Memory B cell (primary cell): ENCODE measurements at regions not wholly inside any gene's neighbourhood (a gene's known extent, or its start where the extent isn't known, plus 50 kb on each side); places are given as distances from the start of the nearest gene placed in this dataset.

Experiments used
- ATAC-seq: fragments of 150-1000 bp; cut with Tn5 transposase; 2 replicates; pipeline ENCODE4 v1.10.0; 2021; ENCODE audit warnings: low read depth, mild to moderate bottlenecking, moderate library complexity
- DNase-seq, 2 donors: peaks; one replicate each; pipeline ENCODE4 v3.0.0; 2022; ENCODE audit warnings: low spot score in 2 of 2
- H3K27ac Mint-ChIP-seq: one replicate; pipeline ENCODE4 v1.8.0; 2022; ENCODE audit warnings: mild to moderate bottlenecking, moderate library complexity, mixed read lengths
- H3K27me3 Mint-ChIP-seq: one replicate; pipeline ENCODE4 v1.8.0; 2022; ENCODE audit warnings: mixed read lengths
- H3K36me3 Mint-ChIP-seq: one replicate; pipeline ENCODE4 v1.8.0; 2022; ENCODE audit warnings: mild to moderate bottlenecking, mixed read lengths
- H3K4me1 Mint-ChIP-seq: one replicate; pipeline ENCODE4 v1.8.0; 2022; ENCODE audit warnings: mixed read lengths
- H3K4me3 Mint-ChIP-seq: one replicate; pipeline ENCODE4 v1.8.0; 2022; ENCODE audit warnings: mild to moderate bottlenecking, moderate library complexity, mixed read lengths
- H3K9me3 Mint-ChIP-seq: one replicate; pipeline ENCODE4 v1.8.0; 2022; ENCODE audit warnings: mixed read lengths

- Mint-ChIP-seq H3K9me3 (no peaks in the 10 kb centered on the region), H3K36me3 (no peaks in the 10 kb centered on the region), H3K4me3 (no peak overlapping the region), H3K27ac (no peak overlapping the region), H3K27me3 (peaks cover 29% of the 10 kb centered on the region), H3K4me1 (no peaks in the 10 kb centered on the region)
- DNase-seq, result no peak
- ATAC-seq, result no peak
Measured at GRCh38 chr7:155398944-155399343, 59.0 kb upstream of the EN2 start.

- H3K36me3 Mint-ChIP-seq, result no peaks in the 10 kb centered on the region
- H3K4me1 Mint-ChIP-seq, result no peaks in the 10 kb centered on the region
- ATAC-seq (no peak), DNase-seq (no peak)
- peaks cover 26% of the 10 kb centered on the region for H3K27me3 Mint-ChIP-seq
- H3K27ac Mint-ChIP-seq, result no peak overlapping the region
- no peak overlapping the region for H3K4me3 Mint-ChIP-seq
- no peaks in the 10 kb centered on the region for H3K9me3 Mint-ChIP-seq
Measured at GRCh38 chr7:155399577-155399976, 58.4 kb upstream of the EN2 start.

- no peak for ATAC-seq
- peaks cover 25% of the 10 kb centered on the region for H3K27me3 Mint-ChIP-seq
- no peak overlapping the region for H3K4me3 Mint-ChIP-seq
- H3K36me3 Mint-ChIP-seq, result no peaks in the 10 kb centered on the region
- no peak for DNase-seq
- H3K9me3 Mint-ChIP-seq, result no peaks in the 10 kb centered on the region
- no peak overlapping the region for H3K27ac Mint-ChIP-seq
- no peaks in the 10 kb centered on the region for H3K4me1 Mint-ChIP-seq
Measured at GRCh38 chr7:155401231-155401630, 56.7 kb upstream of the EN2 start.

- H3K9me3 Mint-ChIP-seq, result no peaks in the 10 kb centered on the region
- no peak overlapping the region for H3K4me3 Mint-ChIP-seq
- DNase-seq (no peak), ATAC-seq (no peak)
- peaks cover 29% of the 10 kb centered on the region for H3K27me3 Mint-ChIP-seq
- H3K36me3 Mint-ChIP-seq, result no peaks in the 10 kb centered on the region
- H3K27ac Mint-ChIP-seq, result no peak overlapping the region
- H3K4me1 Mint-ChIP-seq, result no peaks in the 10 kb centered on the region
Measured at GRCh38 chr7:155401884-155402283, 56.0 kb upstream of the EN2 start.

- ATAC-seq (no peak), DNase-seq (no peak)
- H3K9me3 Mint-ChIP-seq, result no peaks in the 10 kb centered on the region
- no peaks in the 10 kb centered on the region for H3K36me3 Mint-ChIP-seq
- no peak overlapping the region for H3K27ac Mint-ChIP-seq
- no peaks in the 10 kb centered on the region for H3K4me1 Mint-ChIP-seq
- no peak overlapping the region for H3K4me3 Mint-ChIP-seq
- peaks cover 31% of the 10 kb centered on the region for H3K27me3 Mint-ChIP-seq
Measured at GRCh38 chr7:155402941-155403340, 55.0 kb upstream of the EN2 start.

GRCh38 chr7:155404976-155405375 lies 53.0 kb upstream of the EN2 start:
- no peak for DNase-seq
- no peak for ATAC-seq
- Mint-ChIP-seq H3K27me3 (peaks cover 33% of the 10 kb centered on the region), H3K4me1 (peaks cover 3% of the 10 kb centered on the region), H3K9me3 (no peaks in the 10 kb centered on the region), H3K4me3 (no peak overlapping the region), H3K36me3 (no peaks in the 10 kb centered on the region), H3K27ac (no peak overlapping the region)

GRCh38 chr7:155405399-155406318 lies 52.3 kb upstream of the EN2 start:
- H3K27me3 Mint-ChIP-seq, result peaks cover 30% of the 10 kb centered on the region
- no peak overlapping the region for H3K27ac Mint-ChIP-seq
- no peak overlapping the region for H3K4me3 Mint-ChIP-seq
- H3K9me3 Mint-ChIP-seq, result no peaks in the 10 kb centered on the region
- peaks cover 3% of the 10 kb centered on the region for H3K4me1 Mint-ChIP-seq
- no peak for DNase-seq
- H3K36me3 Mint-ChIP-seq, result no peaks in the 10 kb centered on the region
- no peak for ATAC-seq

- no peak for ATAC-seq
- Mint-ChIP-seq H3K27ac (no peak overlapping the region), H3K36me3 (no peaks in the 10 kb centered on the region), H3K9me3 (no peaks in the 10 kb centered on the region), H3K27me3 (peaks cover 27% of the 10 kb centered on the region), H3K4me3 (no peak overlapping the region), H3K4me1 (peaks cover 10% of the 10 kb centered on the region)
- no peak for DNase-seq
Measured at GRCh38 chr7:155407799-155408198, 50.1 kb upstream of the EN2 start.
